HK-2 (cell line): ENCODE measurements at regions not wholly inside any gene's neighbourhood (a gene's known extent, or its start where the extent isn't known, plus 50 kb on each side); places are given as distances from the start of the nearest gene placed in this dataset.

Experiments used
- DNase-seq: peaks from one replicate; pipeline ENCODE4 v3.0.0-alpha.2; 2018; ENCODE audit not compliant: unreplicated experiment

GRCh38 chr7:125046767-125047166, 117.1 kb upstream of the POT1 start:
- no peak for DNase-seq

- no peak for DNase-seq
Observed at GRCh38 chr7:125033506-125033905, 103.9 kb upstream of the POT1 start.

- DNase-seq = no peak
Observed at GRCh38 chr7:125032943-125033342, 103.3 kb upstream of the POT1 start.

DNA sequence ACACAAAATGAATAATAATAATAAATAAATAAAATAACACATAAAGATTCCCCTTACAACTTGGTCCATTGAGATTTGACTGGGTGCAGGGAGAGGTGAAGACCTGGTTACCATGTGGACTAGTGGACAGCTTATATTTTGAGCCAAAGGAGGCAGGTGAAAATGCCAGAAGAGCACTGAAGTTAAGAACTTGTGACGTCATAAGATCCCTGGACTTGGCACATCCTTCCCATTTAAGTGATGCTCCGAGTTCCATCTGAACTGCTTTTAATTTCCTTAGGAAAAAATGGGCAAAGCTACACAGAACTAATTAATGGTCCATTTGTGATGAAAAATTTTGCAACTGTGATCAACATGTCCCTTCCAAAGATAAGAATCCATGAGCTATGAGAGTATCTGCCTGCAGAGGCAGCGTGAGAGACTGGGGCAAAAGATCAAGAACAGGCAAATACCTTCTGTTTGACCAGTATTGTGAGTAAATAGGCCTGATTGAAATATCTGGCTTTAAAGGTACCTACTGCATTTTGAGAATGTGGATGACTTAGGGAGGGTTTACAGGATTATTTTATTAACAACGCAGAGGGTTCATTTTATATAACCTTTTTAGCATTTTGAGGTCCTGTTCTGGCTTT, 101.2 kb upstream of the POT1 start:
- no peak for DNase-seq

DNA sequence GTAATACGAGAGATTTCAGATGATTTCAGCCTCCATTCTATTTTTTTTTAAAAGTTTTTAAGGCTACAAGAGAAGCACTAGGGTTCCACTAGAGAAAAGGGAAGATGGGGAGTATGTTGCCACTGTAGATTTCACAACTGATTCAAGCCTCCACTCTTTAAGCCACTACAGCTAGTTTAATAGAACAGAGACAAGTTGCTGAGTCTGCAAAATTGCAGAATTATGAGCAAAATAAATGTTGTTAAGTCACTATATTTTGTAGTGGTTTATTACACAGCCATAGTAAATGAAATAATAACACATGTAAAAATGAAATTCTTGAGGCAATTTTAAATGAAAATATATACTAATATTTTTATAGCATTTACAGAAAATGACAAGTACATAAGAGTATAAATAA, 96.0 kb upstream of the POT1 start:
- DNase-seq = no peak

- DNase-seq = no peak
Observed at GRCh38 chr7:125020801-125021200, 91.2 kb upstream of the POT1 start.

- no peak for DNase-seq
Observed at GRCh38 chr7:125010540-125010939, 80.9 kb upstream of the POT1 start.

- no peak for DNase-seq
Observed at GRCh38 chr7:124996778-124997177, 67.2 kb upstream of the POT1 start.

DNA sequence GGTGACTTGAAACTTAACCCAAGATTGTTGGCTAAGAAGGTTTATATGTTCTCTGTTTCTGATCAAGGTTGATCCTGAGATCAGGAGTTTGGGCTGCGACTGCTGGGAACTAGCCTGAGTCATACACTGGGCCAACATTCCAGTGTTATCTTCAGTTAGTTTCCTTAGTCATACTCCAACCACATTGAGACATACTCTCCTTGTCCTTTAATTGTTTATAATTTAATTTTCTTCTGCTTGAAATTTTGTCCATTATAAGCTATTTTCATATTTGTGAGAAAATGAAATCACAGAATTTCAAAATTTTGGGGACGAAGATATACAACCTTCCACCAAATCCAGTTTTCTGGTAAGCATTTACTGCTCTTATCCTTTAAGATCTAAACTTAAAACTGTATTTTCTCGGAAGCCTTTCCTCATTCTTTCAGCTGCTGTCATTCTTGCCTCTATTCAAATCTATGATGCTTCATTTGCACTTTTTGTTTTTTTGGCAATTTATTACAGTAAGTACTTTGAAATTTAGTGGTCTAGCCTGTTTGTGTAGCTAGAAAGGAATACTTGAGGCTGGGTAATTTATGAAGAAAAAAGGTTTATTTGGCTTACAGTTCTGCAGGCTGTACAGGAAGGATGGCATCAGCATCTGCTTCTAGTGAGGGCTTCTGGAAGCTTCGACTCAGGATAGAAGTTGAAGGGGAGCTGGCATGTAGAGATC, 63.4 kb upstream of the POT1 start:
- peak; percentile 37 for DNase-seq

- no peak for DNase-seq
Observed at GRCh38 chr7:124989911-124990310, 60.3 kb upstream of the POT1 start.
